ENCODE measurements at regions not wholly inside any gene's neighbourhood (a gene's known extent, or its start where the extent isn't known, plus 50 kb on each side); places are given as distances from the start of the nearest gene placed in this dataset.

- TF ChIP-seq CTCF (IDR thresholded peaks at IDR 0.05; ENCODE audit: low read depth, low read length) (no peak), MAX (IDR thresholded peaks at IDR 0.05; ENCODE audit: low read depth, low read length) (no peak), POLR2A (IDR thresholded peaks at IDR 0.05; ENCODE audit: extremely low read depth, insufficient read length) (no peak), MYC (IDR thresholded peaks at IDR 0.05; ENCODE audit: low read depth, low read length) (no peak)
These were observed 356.9 kb upstream of the RUNX1 start for GRCh38 chr21:35405981-35406380.
